GM12892 (cell line): ENCODE measurements at regions not wholly inside any gene's neighbourhood (a gene's known extent, or its start where the extent isn't known, plus 50 kb on each side); places are given as distances from the start of the nearest gene placed in this dataset.
"Not testable (repeated sequence)": the region's sequence is repeated elsewhere in the genome, so short reads cannot be mapped to it uniquely, and the experiment has no call there.

ENCODE experiments used
- DNase-seq: peaks from one replicate; pipeline ENCODE4 v3.0.0; 2011; ENCODE audit not compliant: insufficient read length
- FAIRE-seq: peaks from 2 replicates; lab custom pipeline; 2011; peaks lifted over from hg19 to GRCh38; lab: Jason Lieb, UNC
- POLR2A ChIP-seq: IDR thresholded peaks from 2 replicates; pipeline ENCODE4 v1.6.1; 2011; ENCODE audit warnings: low read depth, low read length, control low read depth
- POLR2AphosphoS5 ChIP-seq: IDR thresholded peaks from 2 replicates; pipeline ENCODE4 v1.6.1; 2011; ENCODE audit warnings: low read depth, low read length, control low read depth
- TAF1 ChIP-seq: IDR thresholded peaks from 2 replicates; pipeline ENCODE4 v1.6.1; 2011; ENCODE audit warnings: low read depth, mild to moderate bottlenecking, control low read depth, low read length, borderline replicate concordance

- FAIRE-seq (no peak), DNase-seq (no peak)
- TF ChIP-seq TAF1 (no peak), POLR2AphosphoS5 (no peak), POLR2A (no peak)
Observed at GRCh38 chr4:38283724-38284123, 323.5 kb downstream of the PTTG2 start.

- FAIRE-seq (no peak), DNase-seq (no peak)
- TF ChIP-seq POLR2AphosphoS5 (no peak), TAF1 (no peak), POLR2A (no peak)
Observed at GRCh38 chr4:38284294-38285030, 324.3 kb downstream of the PTTG2 start.

GRCh38 chr4:38287101-38287851 lies 327.1 kb downstream of the PTTG2 start:
- no peak for FAIRE-seq
- TF ChIP-seq POLR2A (no peak), POLR2AphosphoS5 (no peak), TAF1 (no peak)
- no peak for DNase-seq

GRCh38 chr4:38289553-38289952 lies 329.4 kb downstream of the PTTG2 start:
- FAIRE-seq (no peak), DNase-seq (no peak)
- TF ChIP-seq POLR2A (no peak), TAF1 (no peak), POLR2AphosphoS5 (no peak)

GRCh38 chr4:38290366-38290765 lies 330.2 kb downstream of the PTTG2 start:
- DNase-seq (no peak), FAIRE-seq (no peak)
- no peak for TF ChIP-seq POLR2A
- TF ChIP-seq TAF1, result no peak
- TF ChIP-seq POLR2AphosphoS5, result no peak

- DNase-seq (no peak), FAIRE-seq (no peak)
- TF ChIP-seq POLR2AphosphoS5, result no peak
Observed at GRCh38 chr4:38290914-38291313, 330.7 kb downstream of the PTTG2 start.

- DNase-seq, result no peak
- no peak for FAIRE-seq
- no peak for TF ChIP-seq POLR2AphosphoS5
- TF ChIP-seq TAF1, result no peak
- no peak for TF ChIP-seq POLR2A
Observed at GRCh38 chr4:38292529-38292928, 332.3 kb downstream of the PTTG2 start.

- FAIRE-seq (no peak), DNase-seq (no peak)
- no peak for TF ChIP-seq TAF1
- no peak for TF ChIP-seq POLR2AphosphoS5
- no peak for TF ChIP-seq POLR2A
Observed at GRCh38 chr4:38294238-38294637, 334.0 kb downstream of the PTTG2 start.

- TF ChIP-seq POLR2A (no peak), POLR2AphosphoS5 (no peak), TAF1 (no peak)
- FAIRE-seq (no peak), DNase-seq (no peak)
Observed at GRCh38 chr4:38297061-38297460, 336.9 kb downstream of the PTTG2 start.

GRCh38 chr4:38298868-38299713 lies 338.9 kb downstream of the PTTG2 start:
- FAIRE-seq (no peak), DNase-seq (no peak)
- TF ChIP-seq POLR2AphosphoS5 (no peak), TAF1 (no peak), POLR2A (no peak)

- DNase-seq (no peak), FAIRE-seq (no peak)
- no peak for TF ChIP-seq POLR2AphosphoS5
Observed at GRCh38 chr4:38302910-38303309, 342.7 kb downstream of the PTTG2 start.

GRCh38 chr4:38304460-38304859 lies 344.3 kb downstream of the PTTG2 start:
- FAIRE-seq, DNase-seq: not testable (repeated sequence)
